SK-N-SH (cell line): ENCODE measurements at regions not wholly inside any gene's neighbourhood (a gene's known extent, or its start where the extent isn't known, plus 50 kb on each side); places are given as distances from the start of the nearest gene placed in this dataset.

Experiments used
- CTCF ChIA-PET: fragments of 300-600, 350-600 bp; formaldehyde crosslinking; extraction: SDS; loops from one replicate; lab custom pipeline; 2021; lab: Yijun Ruan, JAX
- POLR2A ChIA-PET: fragments of 350-600 bp; sonication (Branson Sonifier 250); formaldehyde crosslinking; extraction: SDS; loops from one replicate; lab custom pipeline; 2020; ENCODE audit warnings: antibody characterized with exemption, inconsistent platforms; lab: Yijun Ruan, JAX
- DNase-seq: peaks from one replicate; pipeline ENCODE4 v3.0.0; 2012
- H2AFZ ChIP-seq: fragments of 200-600 bp; sonication (generic); 2 replicates; pipeline ENCODE4 v1.8.1; 2016; ENCODE audit warnings: antibody characterized with exemption, mild to moderate bottlenecking, low read depth
- H3F3A ChIP-seq: fragments of 200-600 bp; sonication (generic); replicated peaks from 2 replicates; pipeline ENCODE3; 2016; ENCODE audit warnings: antibody characterized with exemption, mild to moderate bottlenecking; ENCODE audit not compliant: insufficient read depth
- H3K27ac ChIP-seq, 2 experiments: fragments of 200-500 bp in 1 of 2; fragments of 200-600 bp in 1 of 2; sonication (Bioruptor generic) in 1 of 2; sonication (generic), shearing (Covaris generic) in 1 of 2; 2 replicates each; pipeline versions ENCODE4 v1.5.1 to v1.6.1; 2014 to 2016; ENCODE audit warnings: low read depth in 2 of 2, inconsistent platforms in 1 of 2, low read length in 1 of 2, mild to moderate bottlenecking in 1 of 2, mixed read lengths in 1 of 2
- H3K27me3 ChIP-seq: fragments of 200-600 bp; sonication (generic), shearing (Covaris generic); 2 replicates; pipeline ENCODE4 v1.6.1; 2016; ENCODE audit warnings: mixed run types; ENCODE audit not compliant: insufficient read depth
- H3K36me3 ChIP-seq, 2 experiments: fragments of 200-500 bp in 1 of 2; fragments of 200-600 bp in 1 of 2; sonication (Bioruptor generic) in 1 of 2; sonication (generic) in 1 of 2; replicated peaks in 1 of 2; 2 replicates each; pipeline versions ENCODE3 to v1.5.1; 2014 to 2016; ENCODE audit warnings: low read length in 1 of 2, mild to moderate bottlenecking in 1 of 2; ENCODE audit not compliant: insufficient read depth in 2 of 2, control insufficient read depth in 1 of 2
- H3K4me1 ChIP-seq, 2 experiments: fragments of 200-500 bp in 1 of 2; fragments of 200-600 bp in 1 of 2; sonication (Bioruptor generic) in 1 of 2; sonication (generic), shearing (Covaris generic) in 1 of 2; 2 replicates each; pipeline versions ENCODE4 v1.5.1 to v1.6.1; 2014 to 2016; ENCODE audit warnings: low read depth in 1 of 2, low read length in 1 of 2, mixed run types in 1 of 2; ENCODE audit not compliant: insufficient read depth in 2 of 2, control insufficient read depth in 1 of 2
- H3K4me2 ChIP-seq: fragments of 200-600 bp; sonication (generic), shearing (Covaris generic); 2 replicates; pipeline ENCODE4 v1.6.1; 2017; ENCODE audit warnings: mixed run types
- H3K4me3 ChIP-seq, 2 experiments: fragments of 200-500 bp in 1 of 2; fragments of 200-600 bp in 1 of 2; sonication (Bioruptor generic) in 1 of 2; sonication (generic), shearing (Covaris generic) in 1 of 2; 2 replicates each; pipeline versions ENCODE4 v1.5.1 to v1.8.1; 2014 to 2016; ENCODE audit warnings: low read depth in 2 of 2, inconsistent platforms in 1 of 2, low read length in 1 of 2, mild to moderate bottlenecking in 1 of 2, mixed read lengths in 1 of 2, moderate library complexity in 1 of 2
- H3K79me2 ChIP-seq: fragments of 200-600 bp; sonication (generic); 2 replicates; pipeline ENCODE4 v1.8.1; 2017; ENCODE audit warnings: mild to moderate bottlenecking; ENCODE audit not compliant: insufficient read depth
- H3K9ac ChIP-seq: fragments of 200-600 bp; sonication (generic); 2 replicates; pipeline ENCODE4 v1.6.1; 2017; ENCODE audit warnings: mixed run types
- H3K9me2 ChIP-seq: fragments of 200-600 bp; sonication (generic); 2 replicates; pipeline ENCODE4 v1.6.1; 2017; ENCODE audit warnings: mixed run types
- H3K9me3 ChIP-seq: fragments of 200-600 bp; sonication (generic); 2 replicates; pipeline ENCODE4 v1.6.1; 2017; ENCODE audit warnings: mixed run types, mild to moderate bottlenecking, moderate library complexity
- H4K20me1 ChIP-seq: fragments of 200-600 bp; sonication (generic); 2 replicates; pipeline ENCODE4 v1.6.1; 2017; ENCODE audit warnings: mild to moderate bottlenecking, mixed run types; ENCODE audit not compliant: insufficient read depth
- CHD2 ChIP-seq: fragments of 150-350 bp; IDR thresholded peaks from 2 replicates; pipeline ENCODE4 v1.6.1; 2018; ENCODE audit warnings: low read length; ENCODE audit not compliant: partially characterized antibody
- FOXJ3 ChIP-seq: sonication (generic); formaldehyde crosslinking; IDR thresholded peaks from 2 replicates; pipeline ENCODE4 v1.5.1; 2020; ENCODE audit warnings: mild to moderate bottlenecking, missing genetic modification reagents
- FOXM1 ChIP-seq: IDR thresholded peaks from 2 replicates; pipeline ENCODE4 v1.4.0; 2012; ENCODE audit warnings: low read depth, mild to moderate bottlenecking
- GATA2 ChIP-seq: sonication (generic); formaldehyde crosslinking; IDR thresholded peaks from 2 replicates; pipeline ENCODE4 v1.5.0; 2020; ENCODE audit warnings: mild to moderate bottlenecking, missing genetic modification reagents
- POLR2AphosphoS5 ChIP-seq: IDR thresholded peaks from 2 replicates; pipeline ENCODE4 v1.6.1; 2012; ENCODE audit warnings: low read depth, low read length
- RFX5 ChIP-seq: IDR thresholded peaks from 2 replicates; pipeline ENCODE4 v1.6.1; 2012; ENCODE audit warnings: mild to moderate bottlenecking, improper control_type of control experiment, low read length
- SIN3A ChIP-seq: IDR thresholded peaks from 2 replicates; pipeline ENCODE4 v1.6.1; 2012; ENCODE audit warnings: low read depth, mild to moderate bottlenecking, low read length, moderate library complexity, borderline replicate concordance
- SMC3 ChIP-seq: IDR thresholded peaks from 2 replicates; pipeline ENCODE4 v1.6.1; 2012; ENCODE audit warnings: low read depth, low read length, improper control_type of control experiment
- TAF1 ChIP-seq: IDR thresholded peaks from 2 replicates; pipeline ENCODE4 v1.6.1; 2012; ENCODE audit warnings: low read depth, mild to moderate bottlenecking, low read length, moderate library complexity, borderline replicate concordance
- TCF12 ChIP-seq: IDR thresholded peaks from 2 replicates; pipeline ENCODE4 v1.4.0; 2012
- WGBS: methylation state at CpG from one replicate; pipeline ENCODE4 v1.1.6; 2017; ENCODE audit warnings: low lambda C conversion rate; 5-methylcytosine and 5-hydroxymethylcytosine counted together
- TF ChIP-seq, protein P1 (sequence below): fragments of 200-600 bp; sonication (generic); IDR thresholded peaks from 2 replicates; pipeline ENCODE4 v1.6.1; 2017; ENCODE audit warnings: antibody characterized with exemption, mild to moderate bottlenecking, moderate library complexity
- TF ChIP-seq, protein P2 (sequence below): fragments of 150-350 bp; IDR thresholded peaks from 2 replicates; pipeline ENCODE4 v1.6.1; 2017; ENCODE audit warnings: antibody characterized with exemption, low read length, low read depth, borderline replicate concordance
- TF ChIP-seq, protein P3 (sequence below): fragments of 150-350 bp; IDR thresholded peaks from 2 replicates; pipeline ENCODE4 v1.6.1; 2016; ENCODE audit warnings: mild to moderate bottlenecking, low read depth, low read length
- TF ChIP-seq, protein P4 (sequence below): IDR thresholded peaks from 2 replicates; pipeline ENCODE4 v1.4.0; 2012; ENCODE audit warnings: low read depth, borderline replicate concordance
- TF ChIP-seq, protein P5 (sequence below): IDR thresholded peaks from 2 replicates; pipeline ENCODE4 v1.4.0; 2012; ENCODE audit warnings: low read depth, borderline replicate concordance
- TF ChIP-seq, protein P6 (sequence below): IDR thresholded peaks from 2 replicates; pipeline ENCODE4 v1.6.1; 2012; ENCODE audit warnings: mild to moderate bottlenecking, low read depth, low read length, moderate library complexity

DNA sequence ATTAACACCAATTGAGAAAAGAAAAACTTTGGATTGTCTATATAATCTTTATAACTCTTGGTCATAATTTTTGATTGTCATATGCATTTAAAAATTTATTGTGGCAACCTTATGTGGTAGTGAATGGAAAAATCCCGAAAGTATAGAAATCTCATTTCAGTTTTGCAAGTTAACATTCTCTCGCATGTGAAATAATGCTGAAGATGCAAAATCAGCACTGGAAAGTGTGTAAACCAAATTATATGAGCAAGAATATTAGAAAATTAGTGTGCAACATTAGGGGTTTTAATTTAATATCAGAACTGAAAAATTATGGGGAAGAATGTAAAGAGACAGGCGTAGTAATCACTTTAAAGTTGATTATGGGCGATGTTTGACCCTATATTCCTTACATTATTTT, 1472.8 kb downstream of the PCDH7 start:
- DNase-seq, result no peak
- TF ChIP-seq, protein P1, sequence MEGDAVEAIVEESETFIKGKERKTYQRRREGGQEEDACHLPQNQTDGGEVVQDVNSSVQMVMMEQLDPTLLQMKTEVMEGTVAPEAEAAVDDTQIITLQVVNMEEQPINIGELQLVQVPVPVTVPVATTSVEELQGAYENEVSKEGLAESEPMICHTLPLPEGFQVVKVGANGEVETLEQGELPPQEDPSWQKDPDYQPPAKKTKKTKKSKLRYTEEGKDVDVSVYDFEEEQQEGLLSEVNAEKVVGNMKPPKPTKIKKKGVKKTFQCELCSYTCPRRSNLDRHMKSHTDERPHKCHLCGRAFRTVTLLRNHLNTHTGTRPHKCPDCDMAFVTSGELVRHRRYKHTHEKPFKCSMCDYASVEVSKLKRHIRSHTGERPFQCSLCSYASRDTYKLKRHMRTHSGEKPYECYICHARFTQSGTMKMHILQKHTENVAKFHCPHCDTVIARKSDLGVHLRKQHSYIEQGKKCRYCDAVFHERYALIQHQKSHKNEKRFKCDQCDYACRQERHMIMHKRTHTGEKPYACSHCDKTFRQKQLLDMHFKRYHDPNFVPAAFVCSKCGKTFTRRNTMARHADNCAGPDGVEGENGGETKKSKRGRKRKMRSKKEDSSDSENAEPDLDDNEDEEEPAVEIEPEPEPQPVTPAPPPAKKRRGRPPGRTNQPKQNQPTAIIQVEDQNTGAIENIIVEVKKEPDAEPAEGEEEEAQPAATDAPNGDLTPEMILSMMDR, result no peak
- TF ChIP-seq, protein P2, sequence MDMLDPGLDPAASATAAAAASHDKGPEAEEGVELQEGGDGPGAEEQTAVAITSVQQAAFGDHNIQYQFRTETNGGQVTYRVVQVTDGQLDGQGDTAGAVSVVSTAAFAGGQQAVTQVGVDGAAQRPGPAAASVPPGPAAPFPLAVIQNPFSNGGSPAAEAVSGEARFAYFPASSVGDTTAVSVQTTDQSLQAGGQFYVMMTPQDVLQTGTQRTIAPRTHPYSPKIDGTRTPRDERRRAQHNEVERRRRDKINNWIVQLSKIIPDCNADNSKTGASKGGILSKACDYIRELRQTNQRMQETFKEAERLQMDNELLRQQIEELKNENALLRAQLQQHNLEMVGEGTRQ, result no peak
- TF ChIP-seq TCF12 (no peak), TAF1 (no peak), SMC3 (no peak), GATA2 (no peak), FOXJ3 (CRISPR knock-in tag) (no peak), RFX5 (no peak), FOXM1 (no peak), SIN3A (no peak), POLR2AphosphoS5 (no peak), CHD2 (no peak)
- TF ChIP-seq, protein P3, sequence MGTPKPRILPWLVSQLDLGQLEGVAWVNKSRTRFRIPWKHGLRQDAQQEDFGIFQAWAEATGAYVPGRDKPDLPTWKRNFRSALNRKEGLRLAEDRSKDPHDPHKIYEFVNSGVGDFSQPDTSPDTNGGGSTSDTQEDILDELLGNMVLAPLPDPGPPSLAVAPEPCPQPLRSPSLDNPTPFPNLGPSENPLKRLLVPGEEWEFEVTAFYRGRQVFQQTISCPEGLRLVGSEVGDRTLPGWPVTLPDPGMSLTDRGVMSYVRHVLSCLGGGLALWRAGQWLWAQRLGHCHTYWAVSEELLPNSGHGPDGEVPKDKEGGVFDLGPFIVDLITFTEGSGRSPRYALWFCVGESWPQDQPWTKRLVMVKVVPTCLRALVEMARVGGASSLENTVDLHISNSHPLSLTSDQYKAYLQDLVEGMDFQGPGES, result no peak
- TF ChIP-seq, protein P4, sequence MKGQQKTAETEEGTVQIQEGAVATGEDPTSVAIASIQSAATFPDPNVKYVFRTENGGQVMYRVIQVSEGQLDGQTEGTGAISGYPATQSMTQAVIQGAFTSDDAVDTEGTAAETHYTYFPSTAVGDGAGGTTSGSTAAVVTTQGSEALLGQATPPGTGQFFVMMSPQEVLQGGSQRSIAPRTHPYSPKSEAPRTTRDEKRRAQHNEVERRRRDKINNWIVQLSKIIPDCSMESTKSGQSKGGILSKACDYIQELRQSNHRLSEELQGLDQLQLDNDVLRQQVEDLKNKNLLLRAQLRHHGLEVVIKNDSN, result no peak
- TF ChIP-seq, protein P5, sequence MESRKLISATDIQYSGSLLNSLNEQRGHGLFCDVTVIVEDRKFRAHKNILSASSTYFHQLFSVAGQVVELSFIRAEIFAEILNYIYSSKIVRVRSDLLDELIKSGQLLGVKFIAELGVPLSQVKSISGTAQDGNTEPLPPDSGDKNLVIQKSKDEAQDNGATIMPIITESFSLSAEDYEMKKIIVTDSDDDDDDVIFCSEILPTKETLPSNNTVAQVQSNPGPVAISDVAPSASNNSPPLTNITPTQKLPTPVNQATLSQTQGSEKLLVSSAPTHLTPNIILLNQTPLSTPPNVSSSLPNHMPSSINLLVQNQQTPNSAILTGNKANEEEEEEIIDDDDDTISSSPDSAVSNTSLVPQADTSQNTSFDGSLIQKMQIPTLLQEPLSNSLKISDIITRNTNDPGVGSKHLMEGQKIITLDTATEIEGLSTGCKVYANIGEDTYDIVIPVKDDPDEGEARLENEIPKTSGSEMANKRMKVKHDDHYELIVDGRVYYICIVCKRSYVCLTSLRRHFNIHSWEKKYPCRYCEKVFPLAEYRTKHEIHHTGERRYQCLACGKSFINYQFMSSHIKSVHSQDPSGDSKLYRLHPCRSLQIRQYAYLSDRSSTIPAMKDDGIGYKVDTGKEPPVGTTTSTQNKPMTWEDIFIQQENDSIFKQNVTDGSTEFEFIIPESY, result no peak
- TF ChIP-seq, protein P6, sequence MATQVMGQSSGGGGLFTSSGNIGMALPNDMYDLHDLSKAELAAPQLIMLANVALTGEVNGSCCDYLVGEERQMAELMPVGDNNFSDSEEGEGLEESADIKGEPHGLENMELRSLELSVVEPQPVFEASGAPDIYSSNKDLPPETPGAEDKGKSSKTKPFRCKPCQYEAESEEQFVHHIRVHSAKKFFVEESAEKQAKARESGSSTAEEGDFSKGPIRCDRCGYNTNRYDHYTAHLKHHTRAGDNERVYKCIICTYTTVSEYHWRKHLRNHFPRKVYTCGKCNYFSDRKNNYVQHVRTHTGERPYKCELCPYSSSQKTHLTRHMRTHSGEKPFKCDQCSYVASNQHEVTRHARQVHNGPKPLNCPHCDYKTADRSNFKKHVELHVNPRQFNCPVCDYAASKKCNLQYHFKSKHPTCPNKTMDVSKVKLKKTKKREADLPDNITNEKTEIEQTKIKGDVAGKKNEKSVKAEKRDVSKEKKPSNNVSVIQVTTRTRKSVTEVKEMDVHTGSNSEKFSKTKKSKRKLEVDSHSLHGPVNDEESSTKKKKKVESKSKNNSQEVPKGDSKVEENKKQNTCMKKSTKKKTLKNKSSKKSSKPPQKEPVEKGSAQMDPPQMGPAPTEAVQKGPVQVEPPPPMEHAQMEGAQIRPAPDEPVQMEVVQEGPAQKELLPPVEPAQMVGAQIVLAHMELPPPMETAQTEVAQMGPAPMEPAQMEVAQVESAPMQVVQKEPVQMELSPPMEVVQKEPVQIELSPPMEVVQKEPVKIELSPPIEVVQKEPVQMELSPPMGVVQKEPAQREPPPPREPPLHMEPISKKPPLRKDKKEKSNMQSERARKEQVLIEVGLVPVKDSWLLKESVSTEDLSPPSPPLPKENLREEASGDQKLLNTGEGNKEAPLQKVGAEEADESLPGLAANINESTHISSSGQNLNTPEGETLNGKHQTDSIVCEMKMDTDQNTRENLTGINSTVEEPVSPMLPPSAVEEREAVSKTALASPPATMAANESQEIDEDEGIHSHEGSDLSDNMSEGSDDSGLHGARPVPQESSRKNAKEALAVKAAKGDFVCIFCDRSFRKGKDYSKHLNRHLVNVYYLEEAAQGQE, result no peak
- Histone ChIP-seq H3K27me3 (no peaks in the 10 kb centered on the region), H3K4me3 (no peak overlapping the region), H4K20me1 (no peaks in the 10 kb centered on the region), H3K27ac (no peak overlapping the region), H2AFZ (no peak overlapping the region), H3K9me3 (no peaks in the 10 kb centered on the region), H3K4me1 (no peaks in the 10 kb centered on the region), H3K36me3 (no peaks in the 10 kb centered on the region), H3K4me2 (no peak overlapping the region), H3K79me2 (no peaks in the 10 kb centered on the region), H3K9me2 (no peaks in the 10 kb centered on the region; the same call in 1 of the 2 replicates), H3F3A (no peaks in the 10 kb centered on the region), H3K9ac (no peak overlapping the region)
- ChIA-PET CTCF (no interaction called here), POLR2A (no interaction called here)
- 13% methylated on average over 4 of the region's 4 CpGs for WGBS
